GM18517 (cell line): ENCODE measurements at regions not wholly inside any gene's neighbourhood (a gene's known extent, or its start where the extent isn't known, plus 50 kb on each side); places are given as distances from the start of the nearest gene placed in this dataset.

Experiments
- ATAC-seq: cut with Tn5 transposase; IDR thresholded peaks from one replicate; pipeline ENCODE4 v1.9.1; 2021; ENCODE audit warnings: mild to moderate bottlenecking, moderate library complexity; ENCODE audit not compliant: unreplicated experiment

- ATAC-seq, result no peak
Observed at GRCh38 chr20:23282111-23282510, 68.5 kb upstream of the NXT1 start.

- no peak for ATAC-seq
Observed at GRCh38 chr20:23279836-23280235, 70.8 kb upstream of the NXT1 start.

- ATAC-seq, result no peak
Observed at GRCh38 chr20:23278172-23278571, 72.4 kb upstream of the NXT1 start.

GRCh38 chr20:23277316-23277715 is 73.3 kb upstream of the NXT1 start:
- no peak for ATAC-seq

GRCh38 chr20:23273776-23274175 is 76.8 kb upstream of the NXT1 start:
- no peak for ATAC-seq

GRCh38 chr20:23272176-23273029 is 78.2 kb upstream of the NXT1 start:
- no peak for ATAC-seq

GRCh38 chr20:23270382-23270911 is 80.1 kb upstream of the NXT1 start:
- ATAC-seq, result no peak

GRCh38 chr20:23269954-23270353 is 80.6 kb upstream of the NXT1 start:
- no peak for ATAC-seq

GRCh38 chr20:23268792-23269354 is 81.7 kb upstream of the NXT1 start:
- ATAC-seq, result no peak

- no peak for ATAC-seq
Observed at GRCh38 chr20:23267909-23268308, 82.7 kb upstream of the NXT1 start.

- no peak for ATAC-seq
Observed at GRCh38 chr20:23266530-23267398, 83.8 kb upstream of the NXT1 start.

GRCh38 chr20:23265226-23265625 is 85.4 kb upstream of the NXT1 start:
- no peak for ATAC-seq

- ATAC-seq, result no peak
Observed at GRCh38 chr20:23264545-23264944, 86.0 kb upstream of the NXT1 start.

GRCh38 chr20:23260181-23260840 is 90.3 kb upstream of the NXT1 start:
- no peak for ATAC-seq

- ATAC-seq, result no peak
Observed at GRCh38 chr20:23258747-23259121, 91.9 kb upstream of the NXT1 start.

GRCh38 chr20:23257848-23258746 is 92.5 kb upstream of the NXT1 start:
- ATAC-seq, result no peak

GRCh38 chr20:23257106-23257761 is 93.4 kb upstream of the NXT1 start:
- ATAC-seq, result no peak

- no peak for ATAC-seq
Observed at GRCh38 chr20:23255716-23256385, 94.7 kb upstream of the NXT1 start.

- no peak for ATAC-seq
Observed at GRCh38 chr20:23255106-23255505, 95.5 kb upstream of the NXT1 start.
